ENCODE measurements at regions not wholly inside any gene's neighbourhood (a gene's known extent, or its start where the extent isn't known, plus 50 kb on each side); places are given as distances from the start of the nearest gene placed in this dataset.
"Not testable (repeated sequence)": the region's sequence is repeated elsewhere in the genome, so short reads cannot be mapped to it uniquely, and the experiment has no call there.

- no peak overlapping the region for H3K27ac ChIP-seq
- H3K4me3 ChIP-seq: no peak overlapping the region
- 21 to 100% (median 89%) methylated on average over 1 to 7 of the region's 8 CpGs for WGBS, 10 experiments
- peaks cover 22 to 24% of the 10 kb centered on the region in 2 donors for H3K4me1 ChIP-seq (replicated peaks in 1 of 2)
- in situ Hi-C loops (cut with MboI; ENCODE audit: low pct_unique_long_range_greater_than_20kb in 2 of 9, low sequenced_read_pairs in 9 of 9, unreplicated experiment in 9 of 9): no loop called here
- no peak for ATAC-seq (replicated peaks in 6 of 8)
Measured at GRCh38 chr6:167702241-167702827, 124.4 kb upstream of the AFDN start.

GRCh38 chr6:167703347-167703746, 123.4 kb upstream of the AFDN start:
- no peak overlapping the region for H3K4me3 ChIP-seq
- in situ Hi-C loops (cut with MboI; ENCODE audit: low pct_unique_long_range_greater_than_20kb in 2 of 9, low sequenced_read_pairs in 9 of 9, unreplicated experiment in 9 of 9): no loop called here
- H3K4me1 ChIP-seq (replicated peaks in 1 of 2): peaks cover 20 to 23% of the 10 kb centered on the region in 2 donors
- peak in 5 of 8 experiments; percentile 92 to 94 (median 93) for ATAC-seq (replicated peaks in 6 of 8)
- 12 to 92% (median 43%) methylated on average over 1 to 7 of the region's 10 CpGs; no CpG with 5 or more reads in 2 of the 10 experiments for WGBS, 10 experiments
- H3K27ac ChIP-seq: peak overlapping the region in 1 of 2 donors; percentile 15

- in situ Hi-C loops (cut with MboI; ENCODE audit: low pct_unique_long_range_greater_than_20kb in 2 of 9, low sequenced_read_pairs in 9 of 9, unreplicated experiment in 9 of 9): no loop called here
- Histone ChIP-seq H3K4me3 (no peak overlapping the region), H3K4me1 (replicated peaks in 1 of 2) (peaks cover 20 to 23% of the 10 kb centered on the region in 2 donors), H3K27ac (peak overlapping the region in 1 of 2 donors; percentile 15)
- ATAC-seq (replicated peaks in 6 of 8): no peak
- WGBS, 10 experiments: 89 to 100% (median 100%) methylated on average over 1 to 3 of the region's 10 CpGs; no CpG with 5 or more reads in 6 of the 10 experiments
Measured at GRCh38 chr6:167703781-167704180, 122.9 kb upstream of the AFDN start.

GRCh38 chr6:167704396-167704901, 122.3 kb upstream of the AFDN start:
- Histone ChIP-seq H3K4me3 (no peak overlapping the region), H3K27ac (no peak overlapping the region), H3K4me1 (replicated peaks in 1 of 2) (peaks cover 16 to 19% of the 10 kb centered on the region in 2 donors)
- WGBS, 10 experiments: 20 to 94% (median 80%) methylated on average over 1 to 8 of the region's 12 CpGs; no CpG with 5 or more reads in 5 of the 10 experiments
- no peak for ATAC-seq (replicated peaks in 6 of 8)
- in situ Hi-C loops (cut with MboI; ENCODE audit: low pct_unique_long_range_greater_than_20kb in 2 of 9, low sequenced_read_pairs in 9 of 9, unreplicated experiment in 9 of 9): no loop called here

- 53 to 92% (median 82%) methylated on average over 2 to 15 of the region's 26 CpGs; no CpG with 5 or more reads in 4 of the 10 experiments for WGBS, 10 experiments
- Histone ChIP-seq H3K27ac (no peak overlapping the region), H3K4me1 (replicated peaks in 1 of 2) (peaks cover 12 to 16% of the 10 kb centered on the region in 2 donors), H3K4me3 (no peak overlapping the region)
- no peak for ATAC-seq (replicated peaks in 6 of 8)
- in situ Hi-C loops (cut with MboI; ENCODE audit: low pct_unique_long_range_greater_than_20kb in 2 of 9, low sequenced_read_pairs in 9 of 9, unreplicated experiment in 9 of 9): no loop called here
Measured at GRCh38 chr6:167705211-167705750, 121.4 kb upstream of the AFDN start.

- no peak overlapping the region for H3K4me3 ChIP-seq
- WGBS, 10 experiments: 20 to 100% (median 79%) methylated on average over 1 to 11 of the region's 28 CpGs; no CpG with 5 or more reads in 2 of the 10 experiments
- ATAC-seq (replicated peaks in 6 of 8): no peak
- peaks cover 17 to 22% of the 10 kb centered on the region in 2 donors for H3K4me1 ChIP-seq (replicated peaks in 1 of 2)
- H3K27ac ChIP-seq: no peak overlapping the region
- in situ Hi-C loops (cut with MboI; ENCODE audit: low pct_unique_long_range_greater_than_20kb in 2 of 9, low sequenced_read_pairs in 9 of 9, unreplicated experiment in 9 of 9): no loop called here
Measured at GRCh38 chr6:167706313-167707109, 120.2 kb upstream of the AFDN start.

- 10 to 92% (median 79%) methylated on average over 1 to 16 of the region's 25 CpGs; no CpG with 5 or more reads in 3 of the 10 experiments for WGBS, 10 experiments
- Histone ChIP-seq H3K4me1 (replicated peaks in 1 of 2) (peaks cover 15 to 22% of the 10 kb centered on the region in 2 donors), H3K27ac (no peak overlapping the region), H3K4me3 (no peak overlapping the region)
- in situ Hi-C loops (cut with MboI; ENCODE audit: low pct_unique_long_range_greater_than_20kb in 2 of 9, low sequenced_read_pairs in 9 of 9, unreplicated experiment in 9 of 9): no loop called here
- ATAC-seq (replicated peaks in 6 of 8): peak in 3 of 8 experiments; percentile 34 to 78 (median 74)
Measured at GRCh38 chr6:167707686-167708500, 118.8 kb upstream of the AFDN start.

GRCh38 chr6:167708501-167709094, 118.1 kb upstream of the AFDN start:
- H3K4me1 ChIP-seq (replicated peaks in 1 of 2): peaks cover 8 to 21% of the 10 kb centered on the region in 2 donors
- 62 to 89% (median 80%) methylated on average over 1 to 9 of the region's 15 CpGs; no CpG with 5 or more reads in 4 of the 10 experiments for WGBS, 10 experiments
- ATAC-seq (replicated peaks in 6 of 8): no peak
- no peak overlapping the region for H3K4me3 ChIP-seq
- in situ Hi-C loops (cut with MboI; ENCODE audit: low pct_unique_long_range_greater_than_20kb in 2 of 9, low sequenced_read_pairs in 9 of 9, unreplicated experiment in 9 of 9): no loop called here
- no peak overlapping the region for H3K27ac ChIP-seq

- H3K27ac ChIP-seq: no peak overlapping the region
- in situ Hi-C loops (cut with MboI; ENCODE audit: low pct_unique_long_range_greater_than_20kb in 2 of 9, low sequenced_read_pairs in 9 of 9, unreplicated experiment in 9 of 9): no loop called here
- no peak overlapping the region for H3K4me3 ChIP-seq
- no peak for ATAC-seq (replicated peaks in 6 of 8)
- WGBS, 10 experiments: 67 to 100% (median 91%) methylated on average over 1 to 7 of the region's 7 CpGs; no CpG with 5 or more reads in 5 of the 10 experiments
- H3K4me1 ChIP-seq (replicated peaks in 1 of 2): peaks cover 6 to 22% of the 10 kb centered on the region in 2 donors
Measured at GRCh38 chr6:167709196-167709595, 117.5 kb upstream of the AFDN start.

GRCh38 chr6:167709776-167710336, 116.9 kb upstream of the AFDN start:
- in situ Hi-C loops (cut with MboI; ENCODE audit: low pct_unique_long_range_greater_than_20kb in 2 of 9, low sequenced_read_pairs in 9 of 9, unreplicated experiment in 9 of 9); ATAC-seq (replicated peaks in 6 of 8): not testable (repeated sequence)

GRCh38 chr6:167710363-167710920, 116.3 kb upstream of the AFDN start:
- no peak overlapping the region for H3K4me3 ChIP-seq
- in situ Hi-C loops (cut with MboI; ENCODE audit: low pct_unique_long_range_greater_than_20kb in 2 of 9, low sequenced_read_pairs in 9 of 9, unreplicated experiment in 9 of 9): no loop called here
- H3K4me1 ChIP-seq (replicated peaks in 1 of 2): peaks cover 6 to 20% of the 10 kb centered on the region in 2 donors
- H3K27ac ChIP-seq: no peak overlapping the region
- 20 to 90% (median 69%) methylated on average over 1 to 8 of the region's 13 CpGs; no CpG with 5 or more reads in 2 of the 10 experiments for WGBS, 10 experiments
- ATAC-seq (replicated peaks in 6 of 8): peak in 2 of 8 experiments; percentile 16 to 22

More at GRCh38 chr6:167709776-167710336, 116.9 kb upstream of the AFDN start:
- not testable (repeated sequence) for H3K27ac ChIP-seq, H3K4me3 ChIP-seq
- 36 to 100% (median 92%) methylated on average over 1 to 3 of the region's 11 CpGs; no CpG with 5 or more reads in 5 of the 10 experiments for WGBS, 10 experiments
- peaks cover 6 to 20% of the 10 kb centered on the region in 2 donors for H3K4me1 ChIP-seq (replicated peaks in 1 of 2)
